IMR-90 (cell line): ENCODE measurements at regions not wholly inside any gene's neighbourhood (a gene's known extent, or its start where the extent isn't known, plus 50 kb on each side); places are given as distances from the start of the nearest gene placed in this dataset.

ENCODE experiments used
- ATAC-seq: fragments of 200-7000 bp; cut with Tn5 transposase; 2 replicates; pipeline ENCODE4 v1.9.1; 2020; ENCODE audit warnings: low read depth, mild to moderate bottlenecking, moderate library complexity
- BruUV-seq: library from RNA; stranded (reverse); fragments of 400-500 nt; replicated peaks from 2 replicates; lab custom pipeline; 2021; lab: Mats Ljungman, UMichigan
- CTCF ChIA-PET: fragments of 300-600 bp; formaldehyde crosslinking; extraction: SDS; loops from one replicate; lab custom pipeline; 2021; ENCODE audit warnings: antibody characterized with exemption; lab: Yijun Ruan, JAX
- POLR2A ChIA-PET: fragments of 300-600 bp; sonication (Branson Sonifier 250); formaldehyde crosslinking; loops from one replicate; lab custom pipeline; 2022; ENCODE audit warnings: antibody characterized with exemption; ENCODE audit not compliant: unreplicated experiment; lab: Charles Lee
- DNase-seq: peaks from one replicate; pipeline ENCODE4 v3.0.0; 2013
- H2AFZ ChIP-seq: replicated peaks from 2 replicates; pipeline ENCODE3; 2013; ENCODE audit warnings: low read length, mild to moderate bottlenecking; ENCODE audit not compliant: poor library complexity
- H2AK5ac ChIP-seq: 2 replicates; pipeline ENCODE4 v1.6.1; 2013; ENCODE audit warnings: low read depth, low read length, inconsistent platforms
- H2AK9ac ChIP-seq: replicated peaks from 2 replicates; pipeline ENCODE3; 2013; ENCODE audit warnings: mild to moderate bottlenecking, low read depth, low read length, moderate library complexity; ENCODE audit not compliant: poor library complexity
- H2BK120ac ChIP-seq: 2 replicates; pipeline ENCODE4 v1.6.1; 2013; ENCODE audit warnings: low read depth, low read length, inconsistent platforms
- H2BK15ac ChIP-seq: 3 replicates; pipeline ENCODE4 v1.6.1; 2013; ENCODE audit warnings: low read depth, low read length, inconsistent platforms
- H2BK20ac ChIP-seq: 2 replicates; pipeline ENCODE4 v1.6.1; 2013; ENCODE audit warnings: low read depth, mild to moderate bottlenecking, inconsistent platforms, low read length, moderate library complexity
- H2BK5ac ChIP-seq: 2 replicates; pipeline ENCODE4 v1.6.1; 2013; ENCODE audit warnings: mild to moderate bottlenecking, low read depth, low read length, inconsistent platforms; ENCODE audit not compliant: poor library complexity, severe bottlenecking
- H3K14ac ChIP-seq: replicated peaks from 2 replicates; pipeline ENCODE4 v1.6.1; 2013; ENCODE audit warnings: low read depth, low read length, inconsistent platforms
- H3K18ac ChIP-seq: 2 replicates; pipeline ENCODE4 v1.6.1; 2013; ENCODE audit warnings: low read depth, low read length, control low read depth
- H3K23ac ChIP-seq: 2 replicates; pipeline ENCODE4 v1.6.1; 2013; ENCODE audit warnings: low read depth, low read length, inconsistent platforms
- H3K27ac ChIP-seq: 2 replicates; pipeline ENCODE4 v1.5.1; 2013; ENCODE audit warnings: mild to moderate bottlenecking, control low read depth, low read length; ENCODE audit not compliant: insufficient read depth
- H3K27me3 ChIP-seq: 2 replicates; pipeline ENCODE4 v1.6.1; 2013; ENCODE audit warnings: low read length; ENCODE audit not compliant: control insufficient read depth, insufficient read depth
- H3K36me3 ChIP-seq: 2 replicates; pipeline ENCODE4 v1.6.1; 2013; ENCODE audit warnings: low read length, mixed read lengths; ENCODE audit not compliant: control insufficient read depth, insufficient read depth
- H3K4ac ChIP-seq: 2 replicates; pipeline ENCODE4 v1.6.1; 2013; ENCODE audit warnings: low read depth, low read length, inconsistent platforms
- H3K4me1 ChIP-seq: 2 replicates; pipeline ENCODE4 v1.6.1; 2013; ENCODE audit warnings: low read length, mixed read lengths; ENCODE audit not compliant: control insufficient read depth, insufficient read depth
- H3K4me2 ChIP-seq: 2 replicates; pipeline ENCODE4 v1.6.1; 2013; ENCODE audit warnings: low read depth, mild to moderate bottlenecking, control low read depth, low read length, moderate library complexity
- H3K4me3 ChIP-seq: 2 replicates; pipeline ENCODE4 v1.5.1; 2013; ENCODE audit warnings: low read depth, mild to moderate bottlenecking, control low read depth, low read length, moderate library complexity; ENCODE audit not compliant: insufficient read depth
- H3K56ac ChIP-seq: 2 replicates; pipeline ENCODE4 v1.6.1; 2013; ENCODE audit warnings: low read length, inconsistent platforms; ENCODE audit not compliant: insufficient read depth; ENCODE audit errors: extremely low read depth
- H3K79me1 ChIP-seq, 2 experiments: 2 replicates each; pipeline ENCODE4 v1.6.1; 2013; ENCODE audit warnings: low read length in 2 of 2, inconsistent platforms in 1 of 2, low read depth in 1 of 2
- H3K9ac ChIP-seq: 2 replicates; pipeline ENCODE4 v1.6.1; 2013; ENCODE audit warnings: low read depth, low read length, control low read depth
- H3K9me1 ChIP-seq: 2 replicates; pipeline ENCODE4 v1.6.1; 2013; ENCODE audit warnings: low read length, inconsistent platforms; ENCODE audit not compliant: insufficient read depth
- H3K9me3 ChIP-seq: 2 replicates; pipeline ENCODE4 v1.6.1; 2013; ENCODE audit warnings: low read length; ENCODE audit not compliant: control insufficient read depth, insufficient read depth
- H4K20me1 ChIP-seq: 2 replicates; pipeline ENCODE4 v1.6.1; 2013; ENCODE audit warnings: low read length, inconsistent platforms; ENCODE audit not compliant: insufficient read depth
- H4K5ac ChIP-seq: 2 replicates; pipeline ENCODE4 v1.6.1; 2013; ENCODE audit warnings: mild to moderate bottlenecking, low read depth, low read length, control low read depth
- H4K8ac ChIP-seq, 2 experiments: 2 replicates each; pipeline ENCODE4 v1.6.1; 2013; ENCODE audit warnings: low read depth in 2 of 2, low read length in 2 of 2, control low read depth in 1 of 2, inconsistent platforms in 1 of 2
- H4K91ac ChIP-seq: 2 replicates; pipeline ENCODE4 v1.6.1; 2013; ENCODE audit warnings: low read depth, low read length, inconsistent platforms; ENCODE audit not compliant: insufficient read depth
- BHLHE40 ChIP-seq: fragments of 150-350 bp; IDR thresholded peaks from 2 replicates; pipeline ENCODE4 v1.6.1; 2016; ENCODE audit warnings: mild to moderate bottlenecking, low read depth, low read length
- CEBPB ChIP-seq: IDR thresholded peaks from 2 replicates; pipeline ENCODE4 v1.6.1; 2012; ENCODE audit warnings: low read depth, low read length, improper control_type of control experiment
- CHD1 ChIP-seq: IDR thresholded peaks from 2 replicates; pipeline ENCODE4 v1.6.1; 2012; ENCODE audit warnings: low read depth, low read length, improper control_type of control experiment
- FOS ChIP-seq: fragments of 150-350 bp; IDR thresholded peaks from 2 replicates; pipeline ENCODE4 v1.6.1; 2016; ENCODE audit warnings: low read depth, low read length
- MAFK ChIP-seq: IDR thresholded peaks from 2 replicates; pipeline ENCODE4 v1.6.1; 2012; ENCODE audit warnings: low read depth, low read length, improper control_type of control experiment
- MAZ ChIP-seq: IDR thresholded peaks from 2 replicates; pipeline ENCODE4 v1.6.1; 2012; ENCODE audit warnings: low read depth, mild to moderate bottlenecking, low read length, improper control_type of control experiment, moderate library complexity, borderline replicate concordance
- MXI1 ChIP-seq: IDR thresholded peaks from 2 replicates; pipeline ENCODE4 v1.6.1; 2012; ENCODE audit warnings: low read depth, mild to moderate bottlenecking, low read length, moderate library complexity, borderline replicate concordance
- NFE2L2 ChIP-seq: fragments of 150-350 bp; IDR thresholded peaks from 2 replicates; pipeline ENCODE4 v1.6.1; 2016; ENCODE audit warnings: low read depth, mild to moderate bottlenecking, low read length
- POLR2A ChIP-seq: IDR thresholded peaks from 2 replicates; pipeline ENCODE4 v1.6.1; 2012; ENCODE audit warnings: mild to moderate bottlenecking, low read depth, low read length
- RAD21 ChIP-seq: IDR thresholded peaks from 2 replicates; pipeline ENCODE4 v1.6.1; 2012; ENCODE audit warnings: low read length, improper control_type of control experiment
- RCOR1 ChIP-seq: IDR thresholded peaks from 2 replicates; pipeline ENCODE4 v1.6.1; 2012; ENCODE audit warnings: mild to moderate bottlenecking, low read length, improper control_type of control experiment; ENCODE audit not compliant: insufficient replicate concordance
- RFX5 ChIP-seq: IDR thresholded peaks from 2 replicates; pipeline ENCODE4 v1.8.0; 2012; ENCODE audit warnings: low read depth, mild to moderate bottlenecking, low read length, moderate library complexity
- SMC3 ChIP-seq: fragments of 150-350 bp; IDR thresholded peaks from 2 replicates; pipeline ENCODE4 v1.6.1; 2016; ENCODE audit warnings: low read depth, mild to moderate bottlenecking, antibody characterized with exemption, low read length, moderate library complexity
- USF2 ChIP-seq: fragments of 150-350 bp; IDR thresholded peaks from 2 replicates; pipeline ENCODE4 v1.6.1; 2017; ENCODE audit warnings: mild to moderate bottlenecking, antibody characterized with exemption, low read length, low read depth
- WGBS, 2 experiments: methylation state at CpG; one replicate each; pipeline versions ENCODE4 v1.1.5 to v1.1.7; 2013; ENCODE audit warnings: missing lambda C conversion rate in 2 of 2; ENCODE audit not compliant: insufficient read length in 1 of 2; ENCODE audit errors: extremely low coverage in 2 of 2; 5-methylcytosine and 5-hydroxymethylcytosine counted together
- dilution Hi-C: fragments of 300-500 bp; cut with HindIII; formaldehyde crosslinking; loops from one replicate; pipeline ENCODE4 v1.14.3; 2018; ENCODE audit warnings: low sequenced_read_pairs; ENCODE audit not compliant: unreplicated experiment
- in situ Hi-C: fragments of 300-500 bp; cut with MboI; formaldehyde crosslinking; loops from 3 replicates; pipeline ENCODE4 v1.14.3; 2019; ENCODE audit warnings: low sequenced_read_pairs, inconsistent platforms, mixed read lengths
- intact Hi-C: fragments of 100-400 bp; cut with micrococcal nuclease; formaldehyde crosslinking; loops from 2 replicates; pipeline ENCODE4 v1.10.0; 2022
- TF ChIP-seq, protein P1 (sequence below): conservative IDR thresholded peaks from 2 replicates; pipeline ENCODE4 v1.5.1; 2012; ENCODE audit warnings: mild to moderate bottlenecking, low read depth, low read length, improper control_type of control experiment

DNA sequence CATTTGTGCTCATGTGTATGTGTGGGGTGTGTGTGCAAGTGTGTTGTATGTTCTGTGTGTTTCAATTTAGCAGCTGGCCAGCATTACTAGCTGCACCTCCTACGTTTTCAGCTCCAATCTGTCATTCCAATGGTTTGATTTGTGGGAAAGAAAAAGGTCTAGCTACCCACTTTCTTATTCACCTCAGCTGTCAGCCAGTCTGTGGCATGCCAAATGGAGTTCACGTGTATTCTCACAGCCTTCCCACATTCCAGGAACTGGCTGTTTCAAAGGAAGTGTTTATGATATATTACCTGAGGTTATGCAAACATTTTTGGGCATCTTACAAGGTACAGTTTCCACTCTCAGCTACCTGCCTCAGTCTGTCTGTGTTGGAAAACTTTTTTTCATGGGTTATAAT, 220.2 kb upstream of the CPNE8 start:
- no peak overlapping the region for H2AK9ac ChIP-seq
- H3K14ac ChIP-seq: no peak overlapping the region
- CTCF ChIA-PET: interaction anchor here (0.8 kb wide), 1 partner anchor 9 kb away, joined by 3 read pairs; no protein-coding TSS in a partner anchor
- no peak overlapping the region for H3K9ac ChIP-seq
- H3K23ac ChIP-seq: no peak overlapping the region
- no peaks in the 10 kb centered on the region for H3K27me3 ChIP-seq
- no peak for ATAC-seq
- H3K9me3 ChIP-seq: peaks cover 14% of the 10 kb centered on the region
- H4K20me1 ChIP-seq: no peaks in the 10 kb centered on the region
- no peak overlapping the region for H2AFZ ChIP-seq
- H3K27ac ChIP-seq: no peak overlapping the region
- WGBS, 2 experiments: no CpG with 5 or more reads among the region's 2 CpGs
- no peak overlapping the region for H2AK5ac ChIP-seq
- no peak overlapping the region for H2BK15ac ChIP-seq
- no peak overlapping the region for H4K8ac ChIP-seq
- no peak overlapping the region for H4K5ac ChIP-seq
- in situ Hi-C loops (no loop called here), intact Hi-C loops (no loop called here), dilution Hi-C loops (no loop called here)
- no peak overlapping the region for H2BK5ac ChIP-seq
- POLR2A ChIA-PET: no interaction called here
- H4K91ac ChIP-seq: no peak overlapping the region
- BruUV-seq: no TSS peak
- no peak for TF ChIP-seq CHD1
- TF ChIP-seq NFE2L2: no peak
- TF ChIP-seq BHLHE40: no peak
- TF ChIP-seq USF2: no peak
- TF ChIP-seq MAZ: no peak
- no peak for TF ChIP-seq RFX5
- no peak for TF ChIP-seq MXI1
- TF ChIP-seq RCOR1: no peak
- TF ChIP-seq SMC3: no peak
- no peak for TF ChIP-seq MAFK
- TF ChIP-seq POLR2A: no peak
- TF ChIP-seq CEBPB: no peak
- TF ChIP-seq, protein P1, sequence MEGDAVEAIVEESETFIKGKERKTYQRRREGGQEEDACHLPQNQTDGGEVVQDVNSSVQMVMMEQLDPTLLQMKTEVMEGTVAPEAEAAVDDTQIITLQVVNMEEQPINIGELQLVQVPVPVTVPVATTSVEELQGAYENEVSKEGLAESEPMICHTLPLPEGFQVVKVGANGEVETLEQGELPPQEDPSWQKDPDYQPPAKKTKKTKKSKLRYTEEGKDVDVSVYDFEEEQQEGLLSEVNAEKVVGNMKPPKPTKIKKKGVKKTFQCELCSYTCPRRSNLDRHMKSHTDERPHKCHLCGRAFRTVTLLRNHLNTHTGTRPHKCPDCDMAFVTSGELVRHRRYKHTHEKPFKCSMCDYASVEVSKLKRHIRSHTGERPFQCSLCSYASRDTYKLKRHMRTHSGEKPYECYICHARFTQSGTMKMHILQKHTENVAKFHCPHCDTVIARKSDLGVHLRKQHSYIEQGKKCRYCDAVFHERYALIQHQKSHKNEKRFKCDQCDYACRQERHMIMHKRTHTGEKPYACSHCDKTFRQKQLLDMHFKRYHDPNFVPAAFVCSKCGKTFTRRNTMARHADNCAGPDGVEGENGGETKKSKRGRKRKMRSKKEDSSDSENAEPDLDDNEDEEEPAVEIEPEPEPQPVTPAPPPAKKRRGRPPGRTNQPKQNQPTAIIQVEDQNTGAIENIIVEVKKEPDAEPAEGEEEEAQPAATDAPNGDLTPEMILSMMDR: no peak
- TF ChIP-seq FOS: no peak
- no peak for TF ChIP-seq RAD21
- no peak overlapping the region for H2BK20ac ChIP-seq
- DNase-seq: no peak
- H3K4me2 ChIP-seq: no peak overlapping the region
- H3K4ac ChIP-seq: no peak overlapping the region
- H3K36me3 ChIP-seq: no peaks in the 10 kb centered on the region
- H3K4me1 ChIP-seq: no peaks in the 10 kb centered on the region
- H3K9me1 ChIP-seq: no peaks in the 10 kb centered on the region
- H2BK120ac ChIP-seq: no peak overlapping the region
- no peak overlapping the region for H3K56ac ChIP-seq
- no peak overlapping the region for H3K4me3 ChIP-seq
- H3K18ac ChIP-seq: no peak overlapping the region
- H3K79me1 ChIP-seq: no peaks in the 10 kb centered on the region
